HG03575 (cell line): ENCODE measurements at regions not wholly inside any gene's neighbourhood (a gene's known extent, or its start where the extent isn't known, plus 50 kb on each side); places are given as distances from the start of the nearest gene placed in this dataset.

Source experiments
- ATAC-seq: cut with Tn5 transposase; IDR thresholded peaks from one replicate; pipeline ENCODE4 v1.9.1; 2021; ENCODE audit not compliant: unreplicated experiment, insufficient number of reproducible peaks, low FRiP score; ENCODE audit errors: extremely low read depth

- no peak for ATAC-seq
Measured at GRCh38 chr2:40752796-40753195, 300.9 kb upstream of the SLC8A1 start.

DNA sequence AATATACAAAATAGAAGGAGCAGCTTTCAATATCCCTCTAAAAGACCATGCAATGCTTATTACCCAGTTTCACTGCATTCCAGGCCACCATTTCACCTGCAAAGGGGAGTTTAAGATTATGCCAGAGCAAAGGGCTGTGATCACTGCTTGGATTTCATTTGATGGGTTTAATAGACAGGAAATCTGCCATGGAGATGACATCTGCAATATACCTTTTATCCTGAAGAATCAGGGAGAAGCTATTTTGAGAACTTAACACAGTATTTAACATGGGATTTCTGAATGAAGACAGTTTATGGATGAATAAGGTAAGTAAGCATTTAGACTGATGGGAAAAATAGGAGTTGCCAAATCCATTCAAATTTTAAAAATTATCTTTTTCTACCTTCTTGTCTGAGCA is 303.0 kb upstream of the SLC8A1 start:
- no peak for ATAC-seq

GRCh38 chr2:40758401-40759155 is 306.7 kb upstream of the SLC8A1 start:
- ATAC-seq: no peak

DNA sequence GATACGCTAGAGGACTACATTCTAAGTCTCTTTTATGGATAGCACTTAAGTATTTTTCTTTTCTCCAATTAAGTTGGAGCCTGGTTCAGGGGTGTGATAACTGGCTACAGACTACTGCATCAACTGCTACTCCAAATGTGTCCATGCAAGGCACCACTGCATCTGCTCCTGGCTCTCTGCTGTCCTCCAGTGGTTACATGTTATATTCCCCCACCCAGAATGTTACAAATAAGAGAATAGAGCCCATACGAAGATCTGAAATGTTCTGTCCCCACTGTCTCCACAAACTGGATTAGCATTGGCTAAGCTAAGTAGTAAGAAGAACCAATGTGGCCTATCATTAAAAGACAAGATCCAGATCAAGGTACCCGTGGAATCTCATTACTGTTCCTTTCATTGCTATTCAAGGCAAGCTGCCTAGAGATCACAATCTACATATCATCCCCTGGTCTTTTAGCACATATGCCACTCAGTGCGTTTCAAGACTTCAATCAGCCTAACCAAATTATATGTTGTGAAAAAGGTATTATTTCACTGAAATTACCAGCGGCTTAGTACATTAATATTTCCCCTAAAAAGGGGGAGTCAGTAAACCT is 308.3 kb upstream of the SLC8A1 start:
- ATAC-seq: no peak

GRCh38 chr2:40773291-40773690 is 321.4 kb upstream of the SLC8A1 start:
- ATAC-seq: no peak

GRCh38 chr2:40783704-40784103 is 331.8 kb upstream of the SLC8A1 start:
- no peak for ATAC-seq

DNA sequence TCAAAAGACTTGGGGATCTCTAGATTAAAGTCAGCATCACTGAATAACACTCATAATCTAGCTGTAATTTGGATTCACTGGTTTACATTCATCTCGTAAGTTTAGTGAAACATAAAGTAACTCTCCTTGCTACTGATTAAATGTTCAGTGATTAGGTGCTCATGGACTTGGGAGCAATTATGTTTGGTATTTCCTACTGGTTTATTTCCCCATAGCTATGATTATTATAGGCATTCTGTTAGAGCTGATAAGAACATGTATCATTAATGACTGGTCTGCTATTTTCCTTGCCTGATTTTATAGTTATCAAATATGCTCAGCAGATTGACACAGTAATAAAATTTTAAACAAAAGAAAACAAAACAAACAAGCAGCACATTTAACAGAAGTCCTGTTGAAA is 334.7 kb upstream of the SLC8A1 start:
- no peak for ATAC-seq

DNA sequence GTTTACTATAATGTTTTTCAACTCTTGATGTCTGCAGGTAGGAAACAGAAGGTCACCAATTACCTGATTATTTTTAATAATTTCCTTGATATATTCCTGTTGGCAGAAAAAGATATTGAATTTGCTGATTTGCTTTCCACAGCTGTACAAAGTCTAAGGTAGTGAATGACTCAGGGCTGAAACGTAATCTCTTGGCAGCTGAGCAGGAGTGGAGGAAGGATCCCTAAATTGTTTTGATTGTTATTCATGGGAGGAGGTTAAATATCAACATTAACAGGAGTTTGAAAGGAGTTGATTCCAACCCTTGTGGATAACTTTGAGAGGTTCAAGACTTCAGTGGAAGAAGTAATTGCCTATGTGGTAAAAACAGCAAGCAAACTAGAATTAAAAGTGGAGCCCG is 345.2 kb upstream of the SLC8A1 start:
- no peak for ATAC-seq

- no peak for ATAC-seq
Measured at GRCh38 chr2:40803900-40804299, 352.0 kb upstream of the SLC8A1 start.

DNA sequence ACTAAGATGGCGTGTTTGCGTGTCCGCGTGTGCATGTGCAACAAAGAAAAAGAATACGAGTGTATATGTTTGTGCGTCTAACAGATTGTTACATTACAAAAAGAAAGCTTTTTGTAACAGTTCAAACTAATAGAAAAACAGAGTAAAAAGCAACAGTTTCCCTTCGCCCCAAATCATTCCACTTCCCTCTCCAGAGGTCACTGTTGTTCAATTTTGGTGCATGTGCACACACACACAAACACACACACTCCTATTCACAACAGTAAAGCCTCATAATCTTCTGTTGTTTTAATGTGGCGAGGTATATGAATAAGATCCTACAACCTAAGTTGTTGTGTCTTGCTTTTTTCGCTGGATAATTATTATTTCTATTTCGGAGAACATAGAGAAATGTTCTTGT is 357.3 kb upstream of the SLC8A1 start:
- no peak for ATAC-seq

GRCh38 chr2:40814616-40815015 is 362.7 kb upstream of the SLC8A1 start:
- no peak for ATAC-seq

- ATAC-seq: no peak
Measured at GRCh38 chr2:40820319-40820718, 368.4 kb upstream of the SLC8A1 start.

DNA sequence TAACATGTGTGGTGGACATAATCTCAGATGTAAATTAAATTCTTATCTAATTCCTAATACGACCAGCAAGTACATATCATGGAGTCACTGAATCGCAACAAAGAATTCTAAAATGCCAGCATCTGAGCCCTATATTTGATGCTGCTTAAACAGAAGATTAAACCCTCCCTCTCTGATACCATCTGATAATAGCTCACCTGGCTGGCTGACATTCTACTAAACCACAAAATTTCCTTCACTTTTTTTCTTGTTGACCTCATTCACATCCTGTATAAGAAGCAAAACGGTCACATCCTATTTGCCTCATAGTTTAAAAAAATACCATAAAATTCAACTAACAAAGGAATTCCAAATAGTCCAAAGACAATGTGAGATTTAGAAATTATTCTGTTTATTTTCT is 371.6 kb upstream of the SLC8A1 start:
- no peak for ATAC-seq

GRCh38 chr2:40824278-40824677 is 372.4 kb upstream of the SLC8A1 start:
- no peak for ATAC-seq

GRCh38 chr2:40827392-40827791 is 375.5 kb upstream of the SLC8A1 start:
- no peak for ATAC-seq

- ATAC-seq: no peak
Measured at GRCh38 chr2:40831321-40831873, 379.5 kb upstream of the SLC8A1 start.

- ATAC-seq: no peak
Measured at GRCh38 chr2:40841856-40842255, 390.0 kb upstream of the SLC8A1 start.

- no peak for ATAC-seq
Measured at GRCh38 chr2:40844353-40845277, 392.7 kb upstream of the SLC8A1 start.

DNA sequence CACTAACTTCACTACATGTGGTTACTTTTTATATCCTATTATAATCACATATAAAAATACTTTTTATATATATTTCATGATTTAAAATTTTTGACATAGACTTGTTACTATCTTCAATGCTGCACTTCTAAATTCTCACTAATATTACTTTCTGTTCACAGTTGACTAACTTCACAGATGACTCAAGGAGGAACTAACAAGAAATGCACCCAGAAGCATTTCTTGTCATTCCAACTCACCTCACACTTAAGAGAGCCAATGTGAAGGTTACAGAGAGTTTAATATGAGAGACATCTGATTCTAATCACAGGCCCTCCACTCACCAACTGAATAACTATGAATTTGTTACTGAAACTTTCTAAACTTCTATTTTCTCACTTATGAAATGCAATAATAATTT is 399.8 kb upstream of the SLC8A1 start:
- no peak for ATAC-seq

DNA sequence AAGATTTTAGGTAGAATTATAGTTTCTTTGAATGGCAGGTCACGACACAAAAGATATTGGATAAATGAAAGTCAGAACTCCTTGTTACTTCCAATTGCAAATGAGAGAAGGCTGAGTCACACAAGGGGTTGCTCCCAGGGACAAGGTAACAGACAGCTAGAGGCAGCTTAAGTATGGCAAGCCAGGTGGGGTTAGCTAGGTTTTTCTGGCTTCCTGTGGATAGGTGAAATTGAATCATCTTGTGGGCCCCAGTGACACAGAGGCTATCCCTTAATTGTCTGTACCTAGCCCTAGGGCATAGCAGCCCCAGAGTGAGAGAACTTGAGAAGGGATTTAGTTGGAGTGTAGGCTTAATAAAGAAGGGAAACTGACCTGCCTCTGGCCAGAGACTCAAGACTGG is 407.7 kb upstream of the SLC8A1 start:
- ATAC-seq: no peak
